Eye (tissue), 1 donor: ENCODE measurements at regions not wholly inside any gene's neighbourhood (a gene's known extent, or its start where the extent isn't known, plus 50 kb on each side); places are given as distances from the start of the nearest gene placed in this dataset.

ENCODE experiments used
- DNase-seq: peaks from one replicate; pipeline ENCODE4 v3.0.0-alpha.2; 2015

DNA sequence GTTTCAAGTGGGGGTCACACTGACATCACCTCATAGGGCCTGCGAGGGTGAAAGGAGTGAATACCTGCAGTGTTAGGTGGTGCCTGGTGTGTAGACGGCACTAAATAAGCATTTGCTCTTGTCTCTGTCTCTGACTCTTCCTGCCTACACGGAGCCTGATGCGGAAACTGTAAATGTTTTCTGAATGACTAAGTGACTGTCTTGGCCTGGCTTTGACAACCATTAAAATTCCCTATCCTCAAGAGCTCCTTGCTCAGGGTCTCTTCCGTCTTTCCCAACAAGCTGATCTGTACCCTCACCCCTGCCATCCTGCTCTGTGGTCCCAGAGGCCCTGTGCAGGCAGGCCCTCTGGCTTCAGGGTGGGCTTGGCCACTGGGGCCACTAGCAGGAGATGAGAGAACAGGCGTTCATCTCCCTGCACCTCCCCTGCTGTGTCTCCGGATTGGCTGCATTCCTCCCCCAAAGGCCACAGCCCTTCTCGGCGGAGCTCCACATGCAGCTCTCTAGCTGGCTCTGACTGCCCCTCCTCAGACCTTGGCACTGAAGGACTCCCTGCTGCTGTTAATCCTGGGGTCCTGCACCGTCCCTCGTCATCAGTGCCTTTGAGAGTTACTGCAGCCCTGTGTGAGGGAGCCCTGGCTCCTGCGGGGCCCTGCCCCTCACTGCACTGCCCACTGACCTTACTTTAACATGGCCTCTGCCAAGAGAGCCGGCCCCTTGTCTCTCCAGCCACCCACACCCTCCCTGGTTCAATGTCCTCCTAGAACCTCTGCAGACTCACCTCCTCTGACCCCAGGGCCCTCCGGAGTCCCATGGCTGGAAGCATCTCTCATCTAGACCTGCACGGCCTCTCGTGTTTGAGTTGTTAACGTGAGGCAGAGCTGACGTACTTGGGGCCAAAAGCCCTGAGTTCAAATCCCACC lies 211.1 kb downstream of the MATN1 start:
- DNase-seq = no peak

DNA sequence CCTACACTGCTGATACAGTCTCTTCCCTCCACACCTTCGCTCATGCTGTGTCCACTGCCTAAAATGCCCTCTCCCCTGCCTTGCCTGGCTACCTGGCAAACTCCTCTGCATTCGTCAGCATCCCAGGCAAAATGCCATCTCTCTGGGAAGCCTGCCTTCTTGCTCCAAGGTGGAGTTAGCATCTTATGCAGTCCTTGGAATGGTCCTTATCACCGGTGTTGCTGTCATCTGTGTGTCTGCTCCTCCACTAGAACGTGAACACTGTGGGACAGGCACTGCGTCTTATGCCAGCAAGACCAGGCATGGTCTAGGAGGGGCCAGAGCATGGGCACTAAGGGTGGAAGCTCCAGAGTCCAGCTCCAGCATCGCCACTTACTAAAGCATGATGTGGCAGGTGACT lies 211.8 kb downstream of the MATN1 start:
- no peak for DNase-seq

DNA sequence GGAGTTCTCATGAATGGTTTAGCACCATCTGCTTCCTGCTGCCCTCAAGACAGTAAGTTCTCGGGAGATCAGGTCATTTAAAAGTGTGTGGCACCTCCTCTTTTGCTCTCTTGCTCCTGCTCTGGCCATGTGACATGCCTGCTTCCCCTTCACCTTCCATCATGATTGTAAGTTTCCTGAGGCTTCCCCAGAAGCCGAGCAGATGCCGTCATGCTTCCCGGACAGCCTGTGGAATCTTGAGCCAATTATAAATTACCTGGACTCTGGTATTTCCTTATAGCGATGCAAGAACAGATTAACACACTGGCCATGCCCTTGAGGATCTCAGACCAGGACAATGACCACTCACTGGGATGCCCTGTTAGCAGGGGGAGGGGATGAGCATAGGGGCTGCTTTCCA lies 212.3 kb downstream of the MATN1 start:
- DNase-seq = no peak

DNA sequence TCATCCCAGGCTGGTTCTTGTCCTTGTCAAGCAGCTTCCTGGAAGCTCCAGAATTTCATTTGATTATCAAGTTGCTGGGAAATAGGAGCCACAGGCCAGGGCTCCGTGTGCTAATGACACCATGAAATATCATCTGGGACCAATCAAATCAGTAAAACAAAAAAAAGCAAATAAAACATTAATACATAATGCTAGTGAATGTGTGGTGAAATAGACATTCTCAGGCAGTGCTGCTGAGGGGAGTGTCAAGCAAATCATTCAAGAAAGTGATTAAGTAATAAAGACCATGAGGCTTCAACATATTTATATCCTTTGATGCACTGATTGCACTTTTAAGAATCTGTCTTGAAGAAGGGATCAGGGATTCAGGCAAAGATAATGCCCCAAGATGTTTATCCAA lies 213.7 kb downstream of the MATN1 start:
- DNase-seq = no peak

DNA sequence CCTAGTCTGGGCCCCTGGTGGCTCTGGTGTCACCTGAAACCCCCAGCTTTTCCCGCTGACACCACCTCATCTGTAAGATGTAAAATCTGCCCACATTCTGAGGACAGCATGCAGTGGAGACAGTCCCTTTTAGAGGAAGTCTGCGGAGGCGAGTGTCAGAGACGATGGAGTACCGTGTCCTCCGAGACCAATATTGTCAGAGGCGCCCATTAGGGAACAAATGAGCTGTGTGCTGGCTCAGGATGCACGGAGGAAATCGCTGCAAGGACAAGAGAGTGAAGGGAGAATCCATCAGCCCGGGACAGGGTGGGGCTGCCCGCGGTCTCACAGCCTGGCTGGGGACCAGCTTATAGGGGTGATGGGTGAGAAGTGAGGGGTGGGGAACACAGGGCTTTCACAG lies 214.8 kb downstream of the MATN1 start:
- no peak for DNase-seq

DNA sequence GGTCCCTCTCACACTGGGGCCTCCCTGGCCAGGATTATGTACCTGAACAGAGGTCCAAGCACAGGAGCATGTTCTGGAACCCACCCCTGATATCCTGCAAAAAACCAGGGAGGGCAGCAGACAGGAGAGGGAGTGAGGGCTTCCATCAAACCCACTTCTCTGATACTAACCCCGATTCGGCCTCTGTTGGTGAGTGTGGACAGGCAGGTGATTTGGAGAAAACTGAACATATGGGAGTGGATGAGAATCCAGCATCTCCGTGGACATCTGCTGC lies 215.3 kb downstream of the MATN1 start:
- DNase-seq = no peak

DNA sequence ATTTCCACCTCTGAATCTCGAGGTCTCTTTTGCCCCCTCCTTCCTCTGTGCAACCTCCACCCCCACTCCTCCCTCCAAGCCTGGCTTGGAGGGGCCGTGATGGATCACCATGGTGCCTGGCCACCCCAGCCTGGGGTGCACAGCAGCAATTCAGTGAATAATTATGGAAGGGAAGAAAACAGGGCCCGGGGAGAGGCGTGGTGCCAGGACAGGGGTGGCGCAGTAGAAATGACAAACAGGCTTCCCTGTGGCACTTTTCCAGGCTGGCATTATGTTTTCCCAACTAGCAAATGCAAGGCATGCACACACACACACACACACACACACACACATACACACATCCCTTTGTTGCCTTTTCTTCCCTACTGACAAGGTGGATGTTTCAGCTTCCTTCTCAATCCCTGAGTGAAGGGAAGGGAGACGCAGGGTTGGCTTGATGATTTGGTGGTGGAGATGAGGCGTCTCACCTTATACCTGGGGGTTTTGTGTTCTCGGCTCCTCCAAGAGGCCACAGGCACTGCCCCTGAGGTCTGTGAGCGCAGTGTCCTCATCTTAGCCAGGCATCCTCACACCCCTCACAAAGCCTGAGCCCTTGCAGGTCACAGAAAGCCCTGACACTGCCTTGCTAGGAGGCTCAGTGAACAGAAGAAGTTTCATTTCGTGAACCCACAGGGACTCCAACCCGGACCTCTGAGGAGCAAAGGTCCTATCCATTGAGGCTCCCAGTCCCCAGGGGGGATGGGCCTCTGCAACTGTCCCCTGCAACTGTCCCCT lies 215.8 kb downstream of the MATN1 start:
- no peak for DNase-seq

DNA sequence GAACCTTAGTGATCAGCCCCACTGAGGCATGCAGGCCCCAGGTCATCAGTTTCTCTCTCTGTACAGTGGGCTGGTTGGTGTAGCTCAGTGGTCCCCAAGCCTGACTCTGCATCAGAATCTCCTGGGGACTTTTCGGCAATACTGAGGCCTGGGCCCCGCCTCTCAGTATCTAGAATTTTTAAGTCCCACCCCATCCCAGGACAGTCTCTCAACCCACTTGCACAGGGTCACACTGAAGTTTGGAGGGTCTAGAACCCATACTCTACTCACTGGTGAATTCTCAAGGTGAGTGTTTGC lies 216.4 kb downstream of the MATN1 start:
- no peak for DNase-seq

DNA sequence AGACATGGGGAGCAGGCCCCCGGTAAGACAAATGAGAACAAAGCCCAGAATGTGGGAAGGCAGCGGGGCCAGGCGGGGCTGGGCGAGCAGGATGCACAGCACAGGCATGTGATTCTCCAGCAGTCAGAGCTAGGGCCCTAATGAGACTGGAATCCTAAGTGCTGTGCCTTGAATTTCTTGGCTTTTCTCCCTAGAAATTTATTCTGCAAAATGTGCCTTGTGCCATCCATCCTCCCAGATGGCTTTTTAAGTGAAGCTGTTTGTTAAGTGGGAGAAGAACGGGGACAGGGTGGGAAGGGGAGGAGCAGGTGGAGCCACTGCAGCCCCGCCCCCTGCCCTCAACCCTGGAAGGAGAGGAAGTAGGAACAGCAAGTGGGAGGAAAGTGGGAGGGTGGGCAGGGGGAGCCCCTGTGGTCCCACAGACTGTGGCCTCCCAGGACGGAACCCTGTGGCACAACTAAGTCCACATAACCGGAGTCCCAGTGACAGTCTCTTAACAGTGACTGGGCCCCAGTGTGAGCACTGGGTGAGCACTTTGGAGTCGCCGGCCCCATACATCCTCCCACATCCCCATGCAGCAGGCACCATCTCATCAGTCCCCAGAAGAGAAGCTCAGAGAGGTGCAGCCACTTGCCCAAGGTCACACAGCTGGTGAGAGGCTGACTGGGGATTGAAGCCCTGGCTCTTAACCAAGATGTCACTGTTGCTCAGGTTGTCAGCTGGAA lies 216.9 kb downstream of the MATN1 start:
- no peak for DNase-seq

DNA sequence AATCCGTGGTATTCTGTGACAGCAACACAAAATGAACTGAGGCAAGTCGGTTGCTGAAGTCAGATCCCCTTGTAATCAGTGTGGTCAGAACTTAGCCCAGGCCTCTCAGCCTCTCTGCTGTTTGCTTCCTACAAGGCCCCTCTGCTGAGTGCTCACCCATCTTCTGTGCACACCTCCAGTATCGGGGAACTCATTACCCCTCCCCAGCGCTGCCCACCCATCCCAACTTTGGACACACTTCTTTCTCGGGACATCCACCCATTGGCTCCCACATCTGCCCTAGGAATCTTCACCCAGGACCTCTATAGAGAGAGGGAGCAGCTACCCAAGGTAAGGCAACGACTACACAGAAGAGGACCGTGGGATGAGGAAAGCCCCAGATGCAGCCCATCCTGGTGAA lies 217.5 kb downstream of the MATN1 start:
- no peak for DNase-seq

DNA sequence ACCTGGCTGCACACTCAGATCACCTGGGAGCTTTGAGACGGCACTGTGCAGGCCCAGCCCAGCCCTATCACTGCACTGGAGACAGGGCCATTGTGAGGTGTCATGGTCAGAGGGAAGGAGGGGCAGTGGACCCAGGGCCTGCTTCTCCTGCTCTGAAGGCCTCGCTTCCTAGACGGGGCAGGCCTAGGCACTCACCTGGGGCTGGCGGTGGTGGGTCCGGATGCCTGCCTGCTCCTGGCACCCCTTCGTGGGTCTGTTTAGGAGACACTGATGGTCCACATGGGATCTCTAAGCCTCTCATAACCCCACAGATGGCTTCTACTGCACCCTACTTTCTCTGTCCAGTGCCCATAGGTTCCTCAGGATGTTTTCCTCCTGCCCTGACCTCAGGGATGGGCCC lies 230.9 kb downstream of the MATN1 start:
- no peak for DNase-seq

DNA sequence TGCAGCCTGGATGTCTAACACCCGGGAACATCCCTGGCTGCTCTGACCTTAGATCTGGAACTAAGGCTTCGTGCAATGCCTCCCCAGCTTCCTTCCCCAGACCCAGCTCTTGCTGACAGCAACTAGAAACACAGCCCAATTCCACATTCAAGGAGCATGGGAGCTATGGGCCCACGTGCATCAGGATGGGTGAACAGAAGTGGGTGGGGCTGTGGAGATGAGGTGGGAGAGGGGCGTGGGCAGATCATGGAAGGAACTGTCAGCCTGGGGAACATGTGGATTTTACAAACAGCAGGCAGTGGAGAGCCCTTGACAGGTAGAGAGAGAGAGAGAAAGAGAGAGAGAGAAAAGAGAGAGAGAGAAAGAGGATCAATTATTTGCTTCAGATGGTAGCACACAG lies 231.6 kb downstream of the MATN1 start:
- DNase-seq = no peak

DNA sequence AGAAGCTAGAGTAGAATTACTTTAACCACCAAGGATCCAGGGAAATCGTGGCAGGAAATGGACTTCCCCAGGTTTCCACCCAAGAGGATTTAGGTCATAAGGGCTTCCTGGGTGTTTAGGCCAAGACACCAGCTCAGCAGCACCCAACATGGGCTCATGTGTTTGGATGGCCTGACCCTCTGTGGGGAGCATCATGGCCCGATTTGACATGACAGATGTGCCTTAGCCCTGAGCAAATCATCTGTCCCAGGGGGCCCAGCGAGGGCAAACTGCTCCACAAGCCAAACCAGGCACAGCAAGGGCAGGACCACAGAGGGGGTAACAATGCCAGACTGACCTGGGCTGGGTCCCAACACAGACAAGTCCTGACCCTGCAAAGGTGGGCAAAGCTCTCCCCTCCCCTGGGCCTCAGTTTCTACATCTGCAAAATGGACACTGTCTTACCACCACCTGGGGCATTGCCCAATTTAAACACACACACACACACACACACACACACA lies 232.8 kb downstream of the MATN1 start:
- no peak for DNase-seq

DNA sequence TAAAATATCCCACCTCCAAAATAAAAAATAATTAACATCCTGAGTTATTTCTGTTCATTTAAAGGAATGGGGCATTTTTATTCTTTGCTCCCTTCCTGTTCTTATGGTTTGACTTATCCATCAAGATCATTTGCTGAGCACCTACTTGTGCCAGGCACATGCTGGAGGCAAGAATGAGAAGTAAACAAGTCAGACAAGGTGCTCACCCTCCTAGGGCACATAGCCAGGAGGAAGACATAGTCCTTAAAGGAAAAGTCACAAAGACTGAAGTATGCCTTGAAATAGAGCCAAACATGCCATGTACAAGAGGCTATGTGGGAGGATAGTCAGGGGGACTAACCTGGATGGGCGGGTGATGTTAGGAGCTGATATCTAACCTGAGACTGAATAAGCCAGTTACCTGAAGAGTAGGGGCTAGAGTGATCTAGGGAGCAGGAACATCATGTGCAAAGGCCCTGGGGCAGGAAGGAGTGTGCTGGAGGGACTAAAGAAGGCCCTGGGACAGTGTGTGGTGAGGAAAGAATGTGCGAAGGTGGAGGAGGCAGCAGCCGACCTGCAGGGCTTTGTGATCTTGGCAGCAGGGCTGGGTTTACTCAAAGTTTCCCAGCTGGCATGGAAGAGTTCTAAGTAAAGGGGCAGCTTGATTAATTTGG lies 233.5 kb downstream of the MATN1 start:
- no peak for DNase-seq

DNA sequence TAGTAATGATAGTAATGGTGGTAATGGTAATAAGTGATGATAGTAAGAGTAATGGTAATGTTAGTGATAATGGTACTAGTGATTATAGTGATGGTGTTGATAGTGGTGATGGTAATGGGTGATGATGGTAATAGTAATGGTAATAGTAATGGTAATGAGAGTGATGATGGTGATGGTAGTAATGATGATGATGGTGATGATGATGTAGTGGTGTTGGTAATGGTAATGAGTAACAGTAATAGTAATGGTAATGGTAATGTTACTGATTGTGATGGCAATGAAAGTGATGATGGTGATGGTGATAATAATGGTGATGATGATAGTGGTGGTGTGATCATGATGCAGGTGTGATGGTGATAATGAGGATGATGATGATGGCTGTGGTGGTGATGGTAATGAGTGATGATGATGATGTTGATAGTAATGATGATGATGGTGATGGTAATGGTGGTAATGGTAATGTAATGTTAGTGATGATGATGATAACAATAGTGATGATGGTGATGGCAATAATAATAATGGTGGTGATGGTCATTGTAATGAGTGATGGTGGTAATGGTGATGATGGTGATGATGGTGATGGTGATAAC lies 235.0 kb downstream of the MATN1 start:
- DNase-seq = no peak

DNA sequence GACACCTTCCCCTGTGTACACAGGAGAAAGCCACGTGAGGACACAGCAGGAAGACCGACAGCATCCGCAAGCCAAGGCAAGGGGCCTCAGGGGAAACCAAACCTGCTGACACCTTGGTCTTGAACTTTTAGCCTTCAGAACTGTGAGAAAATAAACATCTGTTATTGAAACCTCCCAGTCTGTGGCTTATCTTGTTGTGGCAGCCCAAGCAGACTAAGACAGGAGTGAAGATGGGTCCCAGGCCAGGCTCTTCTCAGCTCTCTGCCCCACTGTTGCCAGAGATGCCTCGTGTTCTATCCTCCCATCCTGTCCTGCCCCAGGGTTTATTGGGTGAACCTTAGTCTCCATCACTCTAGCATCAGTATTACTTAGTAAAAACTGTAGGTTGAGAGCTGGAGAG lies 236.3 kb downstream of the MATN1 start:
- no peak for DNase-seq

DNA sequence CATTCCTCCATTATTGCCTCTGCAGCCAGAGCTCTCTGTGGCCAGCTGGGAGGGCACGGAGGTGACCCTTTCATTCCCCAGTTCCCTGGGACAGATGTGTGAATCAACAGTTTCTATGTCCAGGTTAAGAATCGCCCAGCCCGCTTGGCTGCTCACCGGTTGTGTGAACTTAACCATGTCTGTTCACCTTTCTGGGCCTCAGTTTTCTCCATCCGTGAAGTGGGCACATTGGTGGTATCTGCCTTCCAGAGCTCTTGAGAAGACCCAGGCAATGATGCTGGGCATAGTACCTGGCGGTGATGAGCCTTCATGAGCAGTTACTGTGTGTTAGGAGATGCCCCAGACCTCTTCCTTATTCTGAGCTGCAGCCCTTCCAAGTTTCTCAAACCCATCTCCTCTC lies 238.3 kb downstream of the MATN1 start:
- DNase-seq = no peak

DNA sequence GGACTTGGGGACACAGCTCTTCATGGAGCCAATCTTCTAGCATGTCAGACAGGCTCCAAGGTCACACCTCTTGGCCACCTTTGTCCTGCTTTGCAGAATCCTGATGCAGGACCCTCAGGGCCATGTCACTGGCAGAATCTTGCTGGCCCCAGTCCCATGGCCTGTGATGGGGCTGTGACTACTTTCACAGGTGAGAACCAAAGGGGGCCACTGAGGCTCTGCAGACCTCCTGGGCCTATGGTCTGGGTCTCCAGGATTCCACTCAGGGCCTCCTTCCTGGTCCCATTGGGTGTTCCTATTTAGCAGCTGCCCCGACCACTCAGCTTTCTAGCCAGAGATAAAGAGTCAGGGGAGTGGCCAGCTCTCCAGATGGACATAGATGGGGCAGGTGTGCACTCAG lies 238.7 kb downstream of the MATN1 start:
- DNase-seq = no peak

DNA sequence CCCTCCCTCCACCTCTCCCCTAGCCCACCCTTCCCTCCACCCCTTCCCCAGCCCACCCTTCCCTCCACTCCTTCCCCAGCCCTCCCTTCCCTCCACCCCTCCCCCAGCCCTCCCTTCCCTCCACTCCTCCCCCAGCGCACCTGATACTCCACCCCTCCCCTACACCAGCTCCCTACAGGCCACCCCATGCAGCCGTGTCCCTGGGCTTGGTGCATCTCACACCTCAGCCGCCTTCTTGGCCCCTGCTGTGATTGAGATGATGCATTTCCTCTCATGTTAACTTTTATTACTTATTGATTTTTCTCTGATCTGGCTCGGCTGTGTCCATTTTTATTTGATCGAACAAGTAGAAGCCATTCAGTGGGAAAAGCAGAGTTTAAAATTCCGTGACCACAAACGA lies 243.8 kb downstream of the MATN1 start:
- no peak for DNase-seq

DNA sequence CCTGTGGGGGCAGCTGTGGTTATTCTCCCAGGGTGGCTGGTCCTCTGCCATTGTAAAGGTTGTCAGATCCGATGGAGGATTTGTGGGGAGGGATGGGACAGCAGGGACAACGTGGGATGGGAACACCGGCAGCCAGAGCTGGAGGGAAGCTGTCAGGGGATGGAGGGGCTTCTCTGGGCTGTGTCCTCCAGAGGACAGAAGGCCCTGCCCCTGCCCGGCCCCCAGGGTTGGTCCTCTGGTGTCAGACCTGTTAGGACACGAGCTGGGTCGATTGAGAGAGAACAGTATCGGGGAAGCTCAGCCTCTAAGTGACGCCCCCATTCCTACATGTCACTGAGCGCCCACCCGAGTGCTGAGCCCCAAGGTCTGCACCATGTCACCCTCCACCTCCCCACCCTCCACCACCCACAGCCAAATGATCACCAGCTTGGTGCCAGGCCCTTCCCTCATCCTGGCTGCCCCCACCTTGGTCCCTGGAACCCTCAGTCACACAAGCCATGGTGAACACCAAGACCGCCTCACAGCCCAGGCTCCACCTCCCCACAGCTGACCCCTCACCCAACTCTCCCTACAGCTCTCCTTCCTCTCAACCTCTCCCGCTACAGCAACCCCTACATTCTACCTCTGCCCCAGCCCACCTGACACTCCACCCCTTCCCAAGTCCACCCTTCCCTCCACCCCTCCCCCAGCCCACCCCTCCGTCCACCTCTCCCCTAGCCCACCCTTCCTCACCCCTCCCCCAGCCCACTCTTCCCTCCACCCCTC lies 244.4 kb downstream of the MATN1 start:
- no peak for DNase-seq

DNA sequence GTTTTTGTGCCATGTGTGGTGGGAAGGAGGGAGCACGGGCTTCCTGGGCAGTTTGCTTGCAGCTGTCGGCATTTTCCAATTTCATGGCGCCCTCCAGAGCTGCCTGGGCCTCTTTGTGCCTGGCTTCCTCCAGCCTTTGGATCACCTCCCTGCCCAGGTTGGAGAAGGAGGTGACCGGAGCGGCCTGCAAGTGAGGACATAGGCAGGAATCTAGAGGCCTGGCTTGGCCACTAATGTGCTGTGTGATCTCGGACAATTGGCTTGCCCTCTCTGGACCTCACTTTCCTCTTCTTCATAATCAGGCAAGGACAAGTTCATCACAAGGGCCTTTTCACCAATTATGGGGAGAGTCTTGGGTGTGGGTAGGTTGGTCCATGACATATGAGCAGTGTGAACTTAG lies 245.1 kb downstream of the MATN1 start:
- no peak for DNase-seq

DNA sequence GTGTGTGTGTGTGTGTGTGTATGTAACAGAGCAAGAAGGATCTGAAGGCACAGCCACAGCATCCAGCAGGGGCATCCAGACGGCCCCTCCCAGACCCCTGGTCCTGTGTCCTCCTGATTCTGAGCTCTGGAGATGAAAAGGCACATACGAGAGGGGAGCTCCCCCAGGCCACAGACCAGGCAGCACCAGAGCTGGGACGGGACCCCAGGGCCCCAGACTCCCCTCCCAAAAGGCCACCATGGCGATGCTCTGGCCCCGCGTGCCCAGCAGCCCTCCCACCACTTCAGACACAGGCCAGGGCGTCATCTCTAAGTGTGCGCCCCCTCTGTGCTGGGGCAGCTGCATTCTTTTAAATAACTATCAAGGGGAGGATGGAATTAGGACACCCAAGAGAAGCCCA lies 245.8 kb downstream of the MATN1 start:
- no peak for DNase-seq
